ENCODE measurements at regions not wholly inside any gene's neighbourhood (a gene's known extent, or its start where the extent isn't known, plus 50 kb on each side); places are given as distances from the start of the nearest gene placed in this dataset.

DNA sequence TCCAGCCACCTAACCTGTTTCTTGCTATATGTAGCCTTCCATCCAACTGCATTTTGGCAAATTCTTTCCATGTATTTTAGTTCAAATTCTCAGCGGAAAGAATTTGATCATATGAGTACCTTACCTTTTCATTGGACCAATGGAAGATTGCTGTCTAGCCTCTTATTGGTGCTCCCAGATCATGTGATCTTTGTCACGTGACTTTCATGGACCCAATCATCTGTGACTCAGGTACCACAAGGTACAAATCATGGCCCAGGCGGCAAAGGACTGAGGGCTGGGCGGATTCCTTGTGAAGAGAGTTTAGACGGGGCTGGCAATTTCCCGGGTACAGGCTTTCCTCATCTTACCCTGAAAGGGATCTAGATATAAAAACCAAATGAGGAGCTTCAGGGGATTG lies 85.9 kb upstream of the TBX20 start:
- no peak for DNase-seq (ENCODE audit: low spot score)

DNA sequence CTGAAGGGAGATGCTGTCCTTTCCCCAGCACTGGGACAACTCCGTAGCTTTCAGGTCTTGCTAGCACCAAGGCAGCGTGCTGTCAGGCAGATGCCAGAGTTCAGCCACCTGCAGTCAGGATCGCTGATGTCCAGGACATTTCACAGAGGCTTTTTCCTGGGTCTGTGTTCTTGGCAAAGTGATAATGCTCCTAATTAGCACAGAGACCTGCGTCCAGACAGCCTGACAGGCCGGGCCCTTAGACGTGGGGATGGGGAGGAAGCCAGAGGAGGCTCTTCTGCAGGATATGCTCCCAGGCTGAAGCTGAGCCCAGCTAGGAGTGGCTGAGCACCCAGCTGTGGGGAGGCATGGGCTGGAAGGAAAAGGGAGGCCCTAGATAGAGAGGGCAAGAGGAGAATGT lies 82.5 kb upstream of the TBX20 start:
- DNase-seq (ENCODE audit: low spot score), result no peak

DNA sequence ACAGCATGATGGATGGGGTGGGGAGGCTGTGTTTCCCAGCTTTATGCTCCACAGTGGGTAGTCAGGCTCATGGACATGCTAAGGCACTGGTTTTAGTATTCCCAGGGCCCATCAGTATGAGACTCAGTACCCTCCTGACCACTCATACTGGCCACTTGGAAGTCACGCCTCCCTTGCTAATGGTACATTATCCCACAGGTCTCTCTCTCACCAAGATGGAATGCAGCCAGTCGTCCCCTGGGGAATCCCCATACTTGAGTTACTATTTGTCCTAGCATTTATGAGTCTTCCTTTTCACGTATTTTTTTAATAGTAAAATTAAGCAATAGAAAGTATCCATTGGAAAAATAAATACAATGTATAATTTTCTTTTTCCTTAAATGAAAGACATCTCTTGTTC lies 80.6 kb upstream of the TBX20 start:
- DNase-seq (ENCODE audit: low spot score), result no peak

DNA sequence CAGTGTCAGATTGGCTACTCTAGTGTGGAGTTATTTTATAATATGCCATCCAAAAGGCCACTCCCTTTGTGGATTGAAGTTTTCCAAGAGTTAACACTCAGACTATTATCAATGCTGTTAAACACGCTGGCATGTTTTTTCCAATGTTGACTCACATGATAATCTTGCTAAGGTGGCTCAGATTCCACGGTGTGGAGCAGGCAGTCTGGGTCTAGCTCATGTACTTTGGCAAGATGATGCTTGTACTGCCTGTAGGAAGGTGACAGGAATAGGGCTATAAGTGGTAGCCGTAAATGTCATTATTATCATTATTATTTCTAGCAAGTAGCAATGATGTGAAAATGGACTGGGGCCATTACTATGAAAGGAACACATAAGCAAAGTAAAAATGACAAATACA lies 79.4 kb upstream of the TBX20 start:
- DNase-seq (ENCODE audit: low spot score), result no peak

DNA sequence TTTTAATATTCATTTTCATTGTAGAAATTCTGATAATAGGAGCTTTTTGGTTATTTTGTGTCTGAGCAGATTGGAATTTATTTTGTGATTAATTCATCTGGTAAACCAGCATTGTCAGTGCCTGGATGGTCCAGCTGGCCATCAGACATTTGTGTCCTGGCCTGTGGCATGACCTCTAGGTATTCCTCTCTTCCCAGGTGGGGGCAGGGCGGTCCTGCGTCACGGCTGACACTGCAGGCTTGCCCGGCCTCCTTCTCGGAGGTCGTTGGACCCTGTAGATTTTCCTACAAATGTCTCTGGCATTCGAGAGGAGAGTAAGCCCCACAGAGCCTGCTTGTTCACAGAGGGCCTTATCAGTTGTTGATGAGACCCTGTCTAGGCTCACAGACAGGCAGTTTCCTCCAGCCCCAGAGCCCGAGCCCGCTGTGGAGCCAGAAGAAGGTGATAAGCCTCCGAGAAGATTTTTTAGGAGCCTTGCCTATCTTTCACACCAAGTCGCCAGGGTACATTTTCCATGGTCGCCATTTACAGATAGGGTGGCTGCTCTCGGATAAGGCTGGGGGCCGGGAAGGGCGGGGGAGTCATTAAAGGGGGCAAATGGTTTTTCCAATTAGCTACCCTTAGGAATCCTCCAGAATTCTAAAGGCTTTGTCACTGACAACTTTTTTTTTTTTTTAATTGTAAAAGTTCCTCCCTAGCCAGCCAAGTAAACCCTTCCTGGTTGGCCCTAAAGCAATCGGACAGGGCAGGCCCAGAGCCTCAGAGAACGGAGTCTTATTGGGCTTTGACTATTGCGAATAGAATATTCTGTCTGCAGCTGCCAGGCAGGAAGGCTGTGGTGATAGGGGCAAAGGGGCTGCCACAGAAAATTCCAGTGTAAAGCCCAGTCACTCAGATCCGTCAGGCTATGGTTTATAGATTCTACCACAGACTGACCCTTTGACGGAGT lies 78.1 kb upstream of the TBX20 start:
- DNase-seq (ENCODE audit: low spot score), result no peak

DNA sequence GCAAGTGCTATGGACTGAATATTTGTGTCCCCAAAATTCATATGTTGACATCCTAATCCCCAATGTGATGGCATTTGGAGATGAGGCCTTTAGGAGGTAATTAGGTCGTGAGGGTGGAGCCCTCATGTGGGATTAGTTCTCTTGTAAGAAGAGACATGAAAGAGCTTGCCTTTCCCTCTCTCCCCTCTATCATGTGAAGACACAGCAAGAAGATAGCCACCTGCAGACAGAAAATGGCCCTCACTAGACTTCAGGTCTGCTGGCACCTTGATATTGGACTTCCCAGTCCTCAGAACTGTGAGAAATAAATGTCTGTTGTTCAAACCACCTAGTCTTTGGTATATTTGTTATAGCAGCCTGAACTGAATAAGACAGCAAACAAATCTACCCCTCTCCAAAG lies 75.1 kb upstream of the TBX20 start:
- DNase-seq (ENCODE audit: low spot score), result no peak

DNA sequence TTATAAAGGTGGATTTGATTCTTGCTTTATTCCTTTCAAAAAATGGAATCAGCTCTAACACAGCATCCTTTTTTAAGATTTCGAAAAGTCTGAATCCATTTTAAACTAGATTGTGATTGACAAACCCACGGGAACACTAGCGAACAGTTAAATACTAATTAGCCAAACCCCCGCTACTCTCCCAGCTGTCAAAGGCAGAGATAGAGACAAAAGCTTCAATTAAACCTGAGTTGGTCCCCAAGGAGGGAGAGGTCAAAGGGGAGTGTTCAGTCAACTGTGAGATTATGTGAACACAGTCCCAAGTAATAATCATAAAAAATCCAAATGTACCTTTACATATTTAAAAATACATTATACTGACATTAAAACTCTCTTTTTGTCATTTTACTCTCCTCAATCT lies 65.7 kb upstream of the TBX20 start:
- no peak for DNase-seq (ENCODE audit: low spot score)

DNA sequence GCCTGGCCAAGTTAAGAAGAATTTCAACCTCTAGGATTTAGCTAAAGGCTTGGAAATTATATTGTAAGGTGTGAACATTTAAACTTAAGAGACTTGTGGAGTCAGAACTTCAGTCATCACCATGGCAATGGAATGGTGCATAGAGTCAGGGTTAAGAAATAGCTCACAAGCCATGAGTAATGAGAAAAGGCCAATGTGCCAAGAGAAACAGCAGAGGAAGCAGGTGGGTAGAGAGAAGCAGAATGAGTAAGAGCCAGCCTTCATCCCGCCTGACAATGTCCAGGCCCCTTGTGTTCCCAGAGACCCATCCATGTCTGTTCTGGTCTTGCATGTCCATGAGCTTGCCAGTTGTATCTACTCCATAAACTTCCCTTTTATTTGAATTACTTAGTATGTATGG lies 62.6 kb upstream of the TBX20 start:
- DNase-seq (ENCODE audit: low spot score), result no peak

DNA sequence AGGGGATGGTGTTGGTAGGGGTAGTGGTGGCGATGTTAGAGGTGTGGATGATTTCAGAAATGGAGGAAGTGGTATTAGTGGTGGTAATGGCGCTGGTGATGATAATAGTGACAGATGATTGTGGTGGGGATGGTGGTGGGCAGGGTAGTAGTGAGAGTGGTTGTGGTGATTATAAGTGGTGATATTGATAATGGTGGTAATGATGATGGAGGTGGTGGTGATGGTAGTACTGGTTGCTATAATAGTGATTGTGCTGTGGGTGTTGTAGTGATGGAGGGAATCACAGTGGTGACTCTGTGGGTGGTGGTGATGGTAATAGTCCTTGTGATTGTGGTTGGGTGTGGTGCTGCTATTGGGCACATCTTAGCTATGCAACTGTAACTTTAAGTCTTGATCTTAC lies 61.6 kb upstream of the TBX20 start:
- DNase-seq (ENCODE audit: low spot score), result no peak

DNA sequence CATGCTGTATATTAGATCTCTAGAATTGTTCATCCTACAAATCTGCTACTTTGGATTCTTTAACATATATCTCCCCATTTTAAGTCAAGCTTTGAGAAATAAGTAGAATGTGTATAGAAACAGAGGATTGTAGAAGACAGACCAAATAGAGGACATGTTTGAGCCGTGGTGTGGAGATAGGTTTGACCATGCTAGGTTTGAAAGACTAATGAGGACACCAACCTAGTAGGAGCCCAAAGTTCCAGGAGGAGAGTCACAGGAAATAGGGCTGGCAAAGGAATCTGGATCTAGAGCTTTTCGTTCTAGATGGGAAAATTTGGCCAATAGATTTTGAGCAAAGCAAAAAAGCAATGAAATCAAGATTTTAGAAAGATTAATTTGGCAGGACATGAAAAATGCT lies 60.5 kb upstream of the TBX20 start:
- DNase-seq (ENCODE audit: low spot score), result no peak

DNA sequence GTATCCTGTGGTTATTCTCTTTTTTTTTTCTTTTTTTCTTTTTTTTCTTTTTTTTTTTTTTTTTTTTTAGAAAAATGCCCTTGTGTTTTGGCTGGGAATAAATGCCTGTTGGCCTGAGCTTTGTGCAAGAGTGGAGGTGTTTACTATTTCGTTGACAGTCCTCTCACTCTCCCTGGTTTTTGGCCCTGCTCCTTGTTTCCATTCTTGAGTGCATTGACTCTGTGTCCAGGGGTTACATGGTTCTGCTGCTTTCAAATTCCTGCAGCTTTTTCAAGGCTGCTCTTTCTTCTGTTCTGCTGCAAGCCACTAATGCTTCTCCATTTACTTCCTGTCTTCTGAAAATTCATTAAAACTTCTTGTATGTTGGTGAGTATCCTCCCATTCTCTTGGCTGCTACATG lies 59.7 kb upstream of the TBX20 start:
- no peak for DNase-seq (ENCODE audit: low spot score)
